GM12892 (cell line): ENCODE measurements at regions not wholly inside any gene's neighbourhood (a gene's known extent, or its start where the extent isn't known, plus 50 kb on each side); places are given as distances from the start of the nearest gene placed in this dataset.

Experiments
- DNase-seq: peaks from one replicate; pipeline ENCODE4 v3.0.0; 2011; ENCODE audit not compliant: insufficient read length
- FAIRE-seq: peaks from 2 replicates; lab custom pipeline; 2011; peaks lifted over from hg19 to GRCh38; lab: Jason Lieb, UNC
- POLR2A ChIP-seq: IDR thresholded peaks from 2 replicates; pipeline ENCODE4 v1.6.1; 2011; ENCODE audit warnings: low read depth, low read length, control low read depth
- POLR2AphosphoS5 ChIP-seq: IDR thresholded peaks from 2 replicates; pipeline ENCODE4 v1.6.1; 2011; ENCODE audit warnings: low read depth, low read length, control low read depth
- TAF1 ChIP-seq: IDR thresholded peaks from 2 replicates; pipeline ENCODE4 v1.6.1; 2011; ENCODE audit warnings: low read depth, mild to moderate bottlenecking, control low read depth, low read length, borderline replicate concordance

- DNase-seq (no peak), FAIRE-seq (no peak)
- TF ChIP-seq TAF1 (no peak), POLR2AphosphoS5 (no peak), POLR2A (no peak)
Observed at GRCh38 chr2:53188851-53189510, 578.6 kb upstream of the CHAC2 start.

- DNase-seq = no peak
- no peak for FAIRE-seq
- TF ChIP-seq POLR2AphosphoS5 (no peak), TAF1 (no peak), POLR2A (no peak)
Observed at GRCh38 chr2:53183581-53183980, 584.0 kb upstream of the CHAC2 start.

GRCh38 chr2:53182601-53183000 lies 585.0 kb upstream of the CHAC2 start:
- no peak for FAIRE-seq

DNA sequence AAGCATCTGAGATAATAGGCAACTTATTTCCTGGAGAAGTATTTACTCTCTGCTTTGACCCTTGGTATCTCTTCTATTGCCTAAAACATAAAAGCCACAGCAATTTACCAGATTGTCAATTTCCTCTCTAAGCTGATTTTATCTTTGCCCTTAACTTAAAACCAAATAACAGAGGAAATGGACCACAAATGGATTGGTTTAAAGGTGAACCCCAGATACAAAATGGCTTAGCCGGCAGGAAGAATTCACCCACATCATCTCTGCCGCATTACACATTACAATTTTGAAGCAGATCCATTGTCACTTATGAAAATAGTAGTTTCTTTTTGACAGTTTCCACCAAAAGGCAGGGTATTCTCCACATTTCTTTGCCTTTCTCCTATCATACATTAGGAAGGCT lies 585.8 kb upstream of the CHAC2 start:
- TF ChIP-seq TAF1 (no peak), POLR2AphosphoS5 (no peak), POLR2A (no peak)
- DNase-seq (no peak), FAIRE-seq (no peak)

More at GRCh38 chr2:53182601-53183000, 585.0 kb upstream of the CHAC2 start:
- DNase-seq = no peak
- TF ChIP-seq POLR2A (no peak), TAF1 (no peak), POLR2AphosphoS5 (no peak)

GRCh38 chr2:53177327-53177726 lies 590.3 kb upstream of the CHAC2 start:
- DNase-seq (no peak), FAIRE-seq (no peak)
- TF ChIP-seq POLR2A (no peak), POLR2AphosphoS5 (no peak), TAF1 (no peak)

- DNase-seq (no peak), FAIRE-seq (no peak)
- TF ChIP-seq TAF1 (no peak), POLR2AphosphoS5 (no peak)
Observed at GRCh38 chr2:53174539-53174938, 593.1 kb upstream of the CHAC2 start.

GRCh38 chr2:53173698-53174455 lies 593.7 kb upstream of the CHAC2 start:
- DNase-seq (no peak), FAIRE-seq (no peak)
- TF ChIP-seq TAF1 (no peak), POLR2AphosphoS5 (no peak), POLR2A (no peak)

- FAIRE-seq (no peak), DNase-seq (no peak)
- TF ChIP-seq TAF1 (no peak), POLR2A (no peak), POLR2AphosphoS5 (no peak)
Observed at GRCh38 chr2:53173091-53173490, 594.5 kb upstream of the CHAC2 start.

- no peak for TF ChIP-seq TAF1
- TF ChIP-seq POLR2AphosphoS5 = no peak
- no peak for TF ChIP-seq POLR2A
- no peak for DNase-seq
- FAIRE-seq = no peak
Observed at GRCh38 chr2:53170466-53170865, 597.1 kb upstream of the CHAC2 start.

- no peak for FAIRE-seq
- DNase-seq = no peak
- TF ChIP-seq POLR2AphosphoS5 (no peak), POLR2A (no peak), TAF1 (no peak)
Observed at GRCh38 chr2:53167227-53167626, 600.4 kb upstream of the CHAC2 start.

DNA sequence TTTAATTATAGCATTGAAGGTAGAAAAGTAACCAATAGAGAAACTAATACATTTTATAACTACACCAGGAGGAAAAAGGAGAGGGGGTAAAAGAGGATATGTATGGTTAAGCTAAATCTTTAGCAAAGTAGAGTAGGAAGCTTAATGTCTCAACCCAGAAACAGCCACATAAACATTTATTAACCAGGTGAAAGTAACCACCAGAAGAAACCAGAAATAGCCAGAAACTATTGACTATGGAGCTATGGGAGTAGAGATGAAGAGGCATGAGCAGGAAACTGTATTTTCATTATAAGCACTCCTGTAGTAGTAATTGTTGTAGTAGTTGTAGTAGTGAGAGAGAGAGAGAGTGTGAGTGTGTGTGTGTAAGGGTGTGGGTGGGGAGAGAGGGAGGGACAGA lies 617.5 kb upstream of the CHAC2 start:
- no peak for FAIRE-seq
- no peak for DNase-seq
- no peak for TF ChIP-seq POLR2AphosphoS5
- no peak for TF ChIP-seq POLR2A
- no peak for TF ChIP-seq TAF1

GRCh38 chr2:53148221-53148620 lies 619.4 kb upstream of the CHAC2 start:
- no peak for FAIRE-seq
- DNase-seq = no peak
- TF ChIP-seq POLR2AphosphoS5 (no peak), TAF1 (no peak)
